RWPE1 (cell line): ENCODE measurements at regions not wholly inside any gene's neighbourhood (a gene's known extent, or its start where the extent isn't known, plus 50 kb on each side); places are given as distances from the start of the nearest gene placed in this dataset.

Source experiments
- CTCF ChIA-PET: fragments of 350-600 bp; sonication (Branson Sonifier 250); formaldehyde crosslinking; extraction: SDS; loops from one replicate; lab custom pipeline; 2021; lab: Yijun Ruan, JAX
- POLR2A ChIA-PET: fragments of 400-600 bp; formaldehyde crosslinking; extraction: SDS; loops from one replicate; lab custom pipeline; 2020; ENCODE audit warnings: antibody characterized with exemption; ENCODE audit not compliant: low non-redundant PET; lab: Yijun Ruan, JAX
- DNase-seq: peaks from one replicate; pipeline ENCODE4 v3.0.0; 2012; ENCODE audit warnings: low spot score
- H3K27ac ChIP-seq: fragments of 450-650 bp; 2 replicates; pipeline ENCODE4 v1.5.1; 2017
- TF ChIP-seq, protein P1 (sequence below): fragments of 450-650 bp; conservative IDR thresholded peaks from 2 replicates; pipeline ENCODE4 v1.5.1; 2017; ENCODE audit warnings: low read depth, mild to moderate bottlenecking

DNA sequence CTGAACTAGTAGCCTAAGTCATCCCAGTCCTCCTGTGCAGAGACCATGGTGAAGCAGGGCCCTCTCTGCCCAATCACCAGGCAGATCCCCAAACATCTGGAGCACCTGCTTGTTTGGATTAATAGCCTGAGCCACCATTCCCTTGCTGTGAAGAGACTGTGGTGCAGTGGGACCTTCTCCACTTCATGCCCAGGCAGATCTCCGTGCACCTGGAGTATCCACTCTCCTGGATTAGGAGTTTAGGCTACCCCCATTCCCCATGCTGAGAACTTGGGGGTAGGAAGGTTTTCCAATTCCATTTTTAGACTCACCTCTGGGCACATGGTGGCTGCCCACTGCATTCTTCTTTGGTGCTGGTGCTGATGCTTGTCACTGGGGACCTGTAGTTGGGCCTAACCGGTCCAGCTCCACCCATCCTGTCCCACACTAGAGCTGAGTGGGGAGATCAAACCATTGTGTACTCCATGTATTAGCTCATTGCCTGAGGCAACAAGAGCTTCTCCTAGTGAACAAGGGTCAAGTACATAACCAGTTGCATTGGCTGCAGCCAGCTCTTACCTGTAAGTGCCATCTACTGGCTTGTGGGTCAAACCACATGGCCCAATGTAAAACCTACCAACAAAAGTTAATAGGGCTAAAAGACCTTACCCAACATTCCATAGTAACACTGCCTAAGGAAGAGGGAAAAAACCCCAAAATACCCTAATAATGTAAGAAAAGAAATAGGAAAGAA, 382.5 kb upstream of the CBLB start:
- H3K27ac ChIP-seq, result no peak overlapping the region
- ChIA-PET POLR2A (no interaction called here), CTCF (interaction anchor here (0.5 kb wide), 1 partner anchor 8 kb away, joined by 3 read pairs; no protein-coding TSS in a partner anchor)
- no peak for DNase-seq
- TF ChIP-seq, protein P1, sequence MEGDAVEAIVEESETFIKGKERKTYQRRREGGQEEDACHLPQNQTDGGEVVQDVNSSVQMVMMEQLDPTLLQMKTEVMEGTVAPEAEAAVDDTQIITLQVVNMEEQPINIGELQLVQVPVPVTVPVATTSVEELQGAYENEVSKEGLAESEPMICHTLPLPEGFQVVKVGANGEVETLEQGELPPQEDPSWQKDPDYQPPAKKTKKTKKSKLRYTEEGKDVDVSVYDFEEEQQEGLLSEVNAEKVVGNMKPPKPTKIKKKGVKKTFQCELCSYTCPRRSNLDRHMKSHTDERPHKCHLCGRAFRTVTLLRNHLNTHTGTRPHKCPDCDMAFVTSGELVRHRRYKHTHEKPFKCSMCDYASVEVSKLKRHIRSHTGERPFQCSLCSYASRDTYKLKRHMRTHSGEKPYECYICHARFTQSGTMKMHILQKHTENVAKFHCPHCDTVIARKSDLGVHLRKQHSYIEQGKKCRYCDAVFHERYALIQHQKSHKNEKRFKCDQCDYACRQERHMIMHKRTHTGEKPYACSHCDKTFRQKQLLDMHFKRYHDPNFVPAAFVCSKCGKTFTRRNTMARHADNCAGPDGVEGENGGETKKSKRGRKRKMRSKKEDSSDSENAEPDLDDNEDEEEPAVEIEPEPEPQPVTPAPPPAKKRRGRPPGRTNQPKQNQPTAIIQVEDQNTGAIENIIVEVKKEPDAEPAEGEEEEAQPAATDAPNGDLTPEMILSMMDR, result no peak

DNA sequence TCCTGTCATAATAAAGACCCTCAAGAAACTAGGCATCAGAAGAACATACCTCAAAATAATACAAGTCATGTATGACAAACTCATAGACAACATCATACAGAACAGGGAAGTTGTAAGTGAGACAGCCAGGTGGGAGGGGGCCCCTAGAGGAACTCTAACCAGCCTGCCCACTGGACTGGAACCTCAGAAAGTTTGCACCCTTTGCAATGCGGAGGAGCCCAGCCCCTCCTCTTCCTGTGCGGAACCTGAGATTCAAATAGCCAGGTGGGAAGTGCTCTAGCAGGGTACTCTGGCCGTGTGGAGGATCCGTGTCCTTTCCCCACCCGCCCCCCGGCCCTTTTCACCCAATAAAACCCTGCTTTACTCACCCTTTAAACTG, 387.0 kb upstream of the CBLB start:
- DNase-seq, result no peak
- ChIA-PET POLR2A (no interaction called here), CTCF (interaction anchor here (0.6 to 1.1 kb wide), 2 partner anchors 57 to 809 kb away, joined by 3 to 6 read pairs; no protein-coding TSS in a partner anchor)
- H3K27ac ChIP-seq, result no peak overlapping the region
- TF ChIP-seq, protein P1, result no peak

DNA sequence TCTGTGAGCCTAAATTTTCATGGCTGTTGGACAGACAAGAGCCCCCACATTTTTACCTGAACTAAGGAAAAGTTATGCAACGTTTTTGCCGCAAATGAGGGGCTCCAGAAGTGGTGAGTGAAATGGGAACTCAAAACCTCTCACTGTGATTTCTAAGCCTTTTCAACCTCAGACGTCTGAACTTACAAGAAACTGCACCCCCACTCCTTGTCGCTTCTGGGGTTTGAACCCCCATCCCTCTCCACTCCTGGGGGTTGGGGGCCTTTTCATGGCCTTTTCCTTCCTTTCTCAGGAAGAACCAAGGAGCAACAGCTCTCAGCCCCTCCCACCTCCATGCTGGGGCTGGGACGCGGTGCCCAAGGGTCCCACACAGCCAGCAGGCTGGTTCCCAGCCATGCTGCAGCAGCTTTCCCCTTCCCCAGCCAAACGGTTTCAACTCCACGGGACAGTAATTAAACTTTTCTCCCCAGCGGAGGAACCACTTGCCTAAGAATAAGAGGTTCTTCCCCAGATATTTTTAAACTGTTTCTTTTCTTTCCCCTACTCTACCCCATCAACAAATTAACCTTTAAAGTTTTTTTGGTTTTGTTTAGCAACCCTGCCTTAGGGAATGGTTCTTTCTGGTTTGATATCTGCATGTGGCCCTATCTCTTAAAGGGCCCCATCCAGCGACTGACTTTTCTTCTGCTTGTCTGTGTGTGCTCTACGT, 387.6 kb upstream of the CBLB start:
- ChIA-PET CTCF (interaction anchor here (0.6 kb wide), 1 partner anchor 57 kb away, joined by 3 read pairs; no protein-coding TSS in a partner anchor), POLR2A (no interaction called here)
- DNase-seq, result no peak
- no peak overlapping the region for H3K27ac ChIP-seq
- TF ChIP-seq, protein P1, result no peak

DNA sequence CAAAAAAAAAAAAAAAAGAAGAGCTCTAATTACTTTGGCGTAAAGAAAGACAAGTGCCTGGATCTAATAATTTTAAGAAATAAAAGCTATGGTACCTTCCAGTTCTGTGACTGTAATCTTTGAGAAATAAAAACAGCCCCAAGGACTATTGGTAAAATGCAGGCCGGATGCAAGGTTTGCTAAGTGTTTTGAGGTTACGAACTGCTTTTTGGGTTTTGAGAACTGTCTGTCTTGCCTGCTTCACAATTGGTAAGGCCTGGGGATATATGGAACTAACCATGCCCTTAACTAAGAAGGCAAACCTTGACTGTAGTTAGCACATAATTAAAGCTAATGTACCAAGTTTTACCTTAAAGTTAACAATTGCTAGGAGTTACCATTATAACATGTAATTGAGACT, 388.4 kb upstream of the CBLB start:
- no peak overlapping the region for H3K27ac ChIP-seq
- TF ChIP-seq, protein P1, result no peak
- DNase-seq, result no peak
- ChIA-PET POLR2A (interaction anchor here (0.6 kb wide), 1 partner anchor 115 kb away, joined by 3 read pairs; no protein-coding TSS in a partner anchor), CTCF (no interaction called here)

DNA sequence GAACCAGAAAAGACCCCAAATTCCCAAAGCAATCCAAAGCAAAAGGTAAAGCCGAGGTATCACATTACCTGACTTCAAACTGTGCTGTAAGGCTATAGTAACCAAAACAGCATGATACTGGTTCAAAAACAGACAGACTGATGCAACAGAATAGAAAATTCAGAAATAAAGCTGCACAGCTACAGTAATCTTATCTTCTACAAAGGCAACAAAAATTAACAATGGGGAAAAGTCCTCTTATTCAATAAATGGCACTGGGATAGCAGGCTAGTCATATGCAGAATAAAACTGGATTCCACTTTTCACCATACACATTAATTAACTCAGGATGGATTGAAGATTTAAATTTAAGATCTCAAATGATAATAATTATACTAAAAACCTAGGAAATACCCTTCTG, 392.6 kb upstream of the CBLB start:
- DNase-seq, result no peak
- TF ChIP-seq, protein P1, result no peak
- POLR2A ChIA-PET, result no interaction called here
- CTCF ChIA-PET, result interaction anchor here (0.6 kb wide), 1 partner anchor 368 kb away, joined by 3 read pairs; no protein-coding TSS in a partner anchor
- no peak overlapping the region for H3K27ac ChIP-seq

DNA sequence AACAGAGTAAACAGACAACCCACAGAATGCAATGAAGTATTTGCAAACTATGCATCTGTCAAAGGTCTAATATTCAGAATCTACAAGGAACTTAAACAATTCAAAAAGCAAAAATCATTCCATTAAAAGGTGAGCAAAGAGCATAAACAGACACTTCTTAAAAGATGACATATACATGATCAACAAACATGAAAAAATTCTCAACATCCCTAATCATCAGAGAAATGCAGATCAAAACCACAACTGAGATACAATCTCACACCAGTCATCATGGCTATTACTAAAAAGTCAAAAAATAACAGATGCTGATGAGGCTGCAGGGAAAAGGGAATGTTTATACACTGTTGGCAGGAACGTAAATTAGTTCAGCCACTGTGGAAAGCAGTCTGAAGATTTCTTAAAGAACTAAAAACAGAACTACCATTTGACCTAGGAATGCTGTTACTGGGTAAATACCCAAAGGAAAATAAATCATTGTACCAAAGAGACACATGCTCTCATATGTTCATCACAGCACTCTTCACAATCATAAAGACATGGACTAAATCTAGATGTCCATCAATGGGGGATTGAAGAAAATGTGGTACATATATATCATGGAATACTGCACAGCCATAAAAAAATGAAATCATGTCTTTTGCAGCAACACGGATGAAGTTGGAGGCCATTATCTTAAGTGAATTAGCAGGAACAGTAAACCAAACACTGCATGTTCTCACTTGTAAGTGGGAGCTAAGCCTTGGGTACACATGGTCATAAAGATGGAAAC, 393.3 kb upstream of the CBLB start:
- CTCF ChIA-PET, result interaction anchor here (0.6 kb wide), 2 partner anchors 369 to 634 kb away, joined by 3 read pairs; no protein-coding TSS in a partner anchor
- H3K27ac ChIP-seq, result no peak overlapping the region
- no peak for DNase-seq
- TF ChIP-seq, protein P1, result no peak
- POLR2A ChIA-PET, result no interaction called here
